SK-N-SH (cell line): ENCODE measurements at regions not wholly inside any gene's neighbourhood (a gene's known extent, or its start where the extent isn't known, plus 50 kb on each side); places are given as distances from the start of the nearest gene placed in this dataset.

ENCODE experiments used
- CTCF ChIA-PET: fragments of 300-600, 350-600 bp; formaldehyde crosslinking; extraction: SDS; loops from one replicate; lab custom pipeline; 2021; lab: Yijun Ruan, JAX
- POLR2A ChIA-PET: fragments of 350-600 bp; sonication (Branson Sonifier 250); formaldehyde crosslinking; extraction: SDS; loops from one replicate; lab custom pipeline; 2020; ENCODE audit warnings: antibody characterized with exemption, inconsistent platforms; lab: Yijun Ruan, JAX
- DNase-seq: peaks from one replicate; pipeline ENCODE4 v3.0.0; 2012
- H2AFZ ChIP-seq: fragments of 200-600 bp; sonication (generic); 2 replicates; pipeline ENCODE4 v1.8.1; 2016; ENCODE audit warnings: antibody characterized with exemption, mild to moderate bottlenecking, low read depth
- H3F3A ChIP-seq: fragments of 200-600 bp; sonication (generic); replicated peaks from 2 replicates; pipeline ENCODE3; 2016; ENCODE audit warnings: antibody characterized with exemption, mild to moderate bottlenecking; ENCODE audit not compliant: insufficient read depth
- H3K27ac ChIP-seq, 2 experiments: fragments of 200-500 bp in 1 of 2; fragments of 200-600 bp in 1 of 2; sonication (Bioruptor generic) in 1 of 2; sonication (generic), shearing (Covaris generic) in 1 of 2; 2 replicates each; pipeline versions ENCODE4 v1.5.1 to v1.6.1; 2014 to 2016; ENCODE audit warnings: low read depth in 2 of 2, inconsistent platforms in 1 of 2, low read length in 1 of 2, mild to moderate bottlenecking in 1 of 2, mixed read lengths in 1 of 2
- H3K27me3 ChIP-seq: fragments of 200-600 bp; sonication (generic), shearing (Covaris generic); 2 replicates; pipeline ENCODE4 v1.6.1; 2016; ENCODE audit warnings: mixed run types; ENCODE audit not compliant: insufficient read depth
- H3K36me3 ChIP-seq, 2 experiments: fragments of 200-500 bp in 1 of 2; fragments of 200-600 bp in 1 of 2; sonication (Bioruptor generic) in 1 of 2; sonication (generic) in 1 of 2; replicated peaks in 1 of 2; 2 replicates each; pipeline versions ENCODE3 to v1.5.1; 2014 to 2016; ENCODE audit warnings: low read length in 1 of 2, mild to moderate bottlenecking in 1 of 2; ENCODE audit not compliant: insufficient read depth in 2 of 2, control insufficient read depth in 1 of 2
- H3K4me1 ChIP-seq, 2 experiments: fragments of 200-500 bp in 1 of 2; fragments of 200-600 bp in 1 of 2; sonication (Bioruptor generic) in 1 of 2; sonication (generic), shearing (Covaris generic) in 1 of 2; 2 replicates each; pipeline versions ENCODE4 v1.5.1 to v1.6.1; 2014 to 2016; ENCODE audit warnings: low read depth in 1 of 2, low read length in 1 of 2, mixed run types in 1 of 2; ENCODE audit not compliant: insufficient read depth in 2 of 2, control insufficient read depth in 1 of 2
- H3K4me2 ChIP-seq: fragments of 200-600 bp; sonication (generic), shearing (Covaris generic); 2 replicates; pipeline ENCODE4 v1.6.1; 2017; ENCODE audit warnings: mixed run types
- H3K4me3 ChIP-seq, 2 experiments: fragments of 200-500 bp in 1 of 2; fragments of 200-600 bp in 1 of 2; sonication (Bioruptor generic) in 1 of 2; sonication (generic), shearing (Covaris generic) in 1 of 2; 2 replicates each; pipeline versions ENCODE4 v1.5.1 to v1.8.1; 2014 to 2016; ENCODE audit warnings: low read depth in 2 of 2, inconsistent platforms in 1 of 2, low read length in 1 of 2, mild to moderate bottlenecking in 1 of 2, mixed read lengths in 1 of 2, moderate library complexity in 1 of 2
- H3K79me2 ChIP-seq: fragments of 200-600 bp; sonication (generic); 2 replicates; pipeline ENCODE4 v1.8.1; 2017; ENCODE audit warnings: mild to moderate bottlenecking; ENCODE audit not compliant: insufficient read depth
- H3K9ac ChIP-seq: fragments of 200-600 bp; sonication (generic); 2 replicates; pipeline ENCODE4 v1.6.1; 2017; ENCODE audit warnings: mixed run types
- H3K9me2 ChIP-seq: fragments of 200-600 bp; sonication (generic); 2 replicates; pipeline ENCODE4 v1.6.1; 2017; ENCODE audit warnings: mixed run types
- H3K9me3 ChIP-seq: fragments of 200-600 bp; sonication (generic); 2 replicates; pipeline ENCODE4 v1.6.1; 2017; ENCODE audit warnings: mixed run types, mild to moderate bottlenecking, moderate library complexity
- H4K20me1 ChIP-seq: fragments of 200-600 bp; sonication (generic); 2 replicates; pipeline ENCODE4 v1.6.1; 2017; ENCODE audit warnings: mild to moderate bottlenecking, mixed run types; ENCODE audit not compliant: insufficient read depth
- FOSL2 ChIP-seq: IDR thresholded peaks from 2 replicates; pipeline ENCODE4 v1.4.0; 2012; ENCODE audit warnings: low read depth, mild to moderate bottlenecking, moderate library complexity, borderline replicate concordance
- FOXJ3 ChIP-seq: sonication (generic); formaldehyde crosslinking; IDR thresholded peaks from 2 replicates; pipeline ENCODE4 v1.5.1; 2020; ENCODE audit warnings: mild to moderate bottlenecking, missing genetic modification reagents
- FOXM1 ChIP-seq: IDR thresholded peaks from 2 replicates; pipeline ENCODE4 v1.4.0; 2012; ENCODE audit warnings: low read depth, mild to moderate bottlenecking
- GATA2 ChIP-seq: sonication (generic); formaldehyde crosslinking; IDR thresholded peaks from 2 replicates; pipeline ENCODE4 v1.5.0; 2020; ENCODE audit warnings: mild to moderate bottlenecking, missing genetic modification reagents
- JUND ChIP-seq: IDR thresholded peaks from 2 replicates; pipeline ENCODE4 v1.4.0; 2012
- MAX ChIP-seq: IDR thresholded peaks from 2 replicates; pipeline ENCODE4 v1.4.0; 2012; ENCODE audit warnings: low read depth
- MXI1 ChIP-seq: IDR thresholded peaks from 2 replicates; pipeline ENCODE4 v1.6.1; 2012; ENCODE audit warnings: mild to moderate bottlenecking, low read depth, low read length, improper control_type of control experiment
- RCOR1 ChIP-seq: fragments of 150-350 bp; IDR thresholded peaks from 2 replicates; pipeline ENCODE4 v1.6.1; 2017; ENCODE audit warnings: antibody characterized with exemption, low read length
- TAF1 ChIP-seq: IDR thresholded peaks from 2 replicates; pipeline ENCODE4 v1.6.1; 2012; ENCODE audit warnings: low read depth, mild to moderate bottlenecking, low read length, moderate library complexity, borderline replicate concordance
- USF1 ChIP-seq: IDR thresholded peaks from 2 replicates; pipeline ENCODE4 v1.4.0; 2012; ENCODE audit warnings: low read depth, borderline replicate concordance
- YY1 ChIP-seq: IDR thresholded peaks from 2 replicates; pipeline ENCODE4 v1.4.0; 2012; ENCODE audit warnings: low read depth, mild to moderate bottlenecking
- ZBTB33 ChIP-seq: IDR thresholded peaks from 2 replicates; pipeline ENCODE4 v1.4.0; 2012; ENCODE audit warnings: low read depth, borderline replicate concordance
- TF ChIP-seq, protein P1 (sequence below): fragments of 200-600 bp; sonication (generic); IDR thresholded peaks from 2 replicates; pipeline ENCODE4 v1.6.1; 2017; ENCODE audit warnings: antibody characterized with exemption, mild to moderate bottlenecking, moderate library complexity
- TF ChIP-seq, protein P2 (sequence below): fragments of 150-350 bp; IDR thresholded peaks from 2 replicates; pipeline ENCODE4 v1.6.1; 2017; ENCODE audit warnings: antibody characterized with exemption, low read length, low read depth, borderline replicate concordance
- TF ChIP-seq, protein P3 (sequence below): IDR thresholded peaks from 2 replicates; pipeline ENCODE4; 2012

DNA sequence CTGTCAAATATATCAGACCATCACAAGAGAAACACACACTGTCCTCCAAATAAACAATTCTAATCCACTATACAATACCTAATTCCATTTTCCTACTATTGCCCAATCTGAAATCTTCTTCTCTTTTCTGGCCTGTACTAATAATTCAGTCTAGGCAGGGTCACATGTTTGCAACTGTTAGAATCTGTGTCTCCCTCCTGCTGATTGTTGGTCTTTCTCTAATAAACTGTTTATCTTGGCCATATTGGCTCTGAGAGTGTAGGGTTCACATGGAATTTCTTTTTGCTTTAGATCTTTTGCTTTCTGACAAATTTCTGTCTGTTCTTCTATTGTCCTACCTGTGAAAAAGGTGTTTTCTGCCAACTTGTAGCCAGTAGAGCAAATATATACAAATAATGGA lies 319.9 kb upstream of the ADAMTS5 start:
- ChIA-PET POLR2A (no interaction called here), CTCF (no interaction called here)
- DNase-seq = no peak
- Histone ChIP-seq H3K4me2 (no peak overlapping the region), H4K20me1 (no peaks in the 10 kb centered on the region), H3K79me2 (no peaks in the 10 kb centered on the region), H3K27ac (peak overlapping the region in 1 of 2 experiments; percentile 62; a peak in 2 of 4 replicates), H3K36me3 (no peaks in the 10 kb centered on the region), H3K27me3 (no peaks in the 10 kb centered on the region), H3K4me3 (no peak overlapping the region), H3K9ac (no peak overlapping the region), H3K9me2 (no peaks in the 10 kb centered on the region), H3K4me1 (peaks cover 0 to 11% of the 10 kb centered on the region in 2 experiments; a peak in 2 of 4 replicates), H3K9me3 (no peaks in the 10 kb centered on the region), H3F3A (peaks cover 2% of the 10 kb centered on the region), H2AFZ (no peak overlapping the region)
- TF ChIP-seq GATA2 (no peak), FOXJ3 (CRISPR knock-in tag) (no peak), JUND (no peak), FOXM1 (no peak), MAX (no peak), USF1 (no peak), MXI1 (no peak), ZBTB33 (no peak), YY1 (no peak), RCOR1 (no peak), TAF1 (no peak), FOSL2 (no peak)
- TF ChIP-seq, protein P1, sequence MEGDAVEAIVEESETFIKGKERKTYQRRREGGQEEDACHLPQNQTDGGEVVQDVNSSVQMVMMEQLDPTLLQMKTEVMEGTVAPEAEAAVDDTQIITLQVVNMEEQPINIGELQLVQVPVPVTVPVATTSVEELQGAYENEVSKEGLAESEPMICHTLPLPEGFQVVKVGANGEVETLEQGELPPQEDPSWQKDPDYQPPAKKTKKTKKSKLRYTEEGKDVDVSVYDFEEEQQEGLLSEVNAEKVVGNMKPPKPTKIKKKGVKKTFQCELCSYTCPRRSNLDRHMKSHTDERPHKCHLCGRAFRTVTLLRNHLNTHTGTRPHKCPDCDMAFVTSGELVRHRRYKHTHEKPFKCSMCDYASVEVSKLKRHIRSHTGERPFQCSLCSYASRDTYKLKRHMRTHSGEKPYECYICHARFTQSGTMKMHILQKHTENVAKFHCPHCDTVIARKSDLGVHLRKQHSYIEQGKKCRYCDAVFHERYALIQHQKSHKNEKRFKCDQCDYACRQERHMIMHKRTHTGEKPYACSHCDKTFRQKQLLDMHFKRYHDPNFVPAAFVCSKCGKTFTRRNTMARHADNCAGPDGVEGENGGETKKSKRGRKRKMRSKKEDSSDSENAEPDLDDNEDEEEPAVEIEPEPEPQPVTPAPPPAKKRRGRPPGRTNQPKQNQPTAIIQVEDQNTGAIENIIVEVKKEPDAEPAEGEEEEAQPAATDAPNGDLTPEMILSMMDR = no peak
- TF ChIP-seq, protein P2, sequence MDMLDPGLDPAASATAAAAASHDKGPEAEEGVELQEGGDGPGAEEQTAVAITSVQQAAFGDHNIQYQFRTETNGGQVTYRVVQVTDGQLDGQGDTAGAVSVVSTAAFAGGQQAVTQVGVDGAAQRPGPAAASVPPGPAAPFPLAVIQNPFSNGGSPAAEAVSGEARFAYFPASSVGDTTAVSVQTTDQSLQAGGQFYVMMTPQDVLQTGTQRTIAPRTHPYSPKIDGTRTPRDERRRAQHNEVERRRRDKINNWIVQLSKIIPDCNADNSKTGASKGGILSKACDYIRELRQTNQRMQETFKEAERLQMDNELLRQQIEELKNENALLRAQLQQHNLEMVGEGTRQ = no peak
- TF ChIP-seq, protein P3, sequence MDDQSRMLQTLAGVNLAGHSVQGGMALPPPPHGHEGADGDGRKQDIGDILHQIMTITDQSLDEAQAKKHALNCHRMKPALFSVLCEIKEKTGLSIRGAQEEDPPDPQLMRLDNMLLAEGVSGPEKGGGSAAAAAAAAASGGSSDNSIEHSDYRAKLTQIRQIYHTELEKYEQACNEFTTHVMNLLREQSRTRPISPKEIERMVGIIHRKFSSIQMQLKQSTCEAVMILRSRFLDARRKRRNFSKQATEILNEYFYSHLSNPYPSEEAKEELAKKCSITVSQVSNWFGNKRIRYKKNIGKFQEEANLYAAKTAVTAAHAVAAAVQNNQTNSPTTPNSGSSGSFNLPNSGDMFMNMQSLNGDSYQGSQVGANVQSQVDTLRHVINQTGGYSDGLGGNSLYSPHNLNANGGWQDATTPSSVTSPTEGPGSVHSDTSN = no peak
